ENCODE measurements at regions not wholly inside any gene's neighbourhood (a gene's known extent, or its start where the extent isn't known, plus 50 kb on each side); places are given as distances from the start of the nearest gene placed in this dataset.

- DNase-seq: no peak
Measured at GRCh38 chr4:56286763-56287162, 100.5 kb downstream of the AASDH start.

GRCh38 chr4:56283375-56283774 lies 103.9 kb downstream of the AASDH start:
- DNase-seq: no peak

- DNase-seq: no peak
Measured at GRCh38 chr4:56282004-56282403, 105.3 kb downstream of the AASDH start.

GRCh38 chr4:56276547-56276946 lies 110.7 kb downstream of the AASDH start:
- no peak for DNase-seq

GRCh38 chr4:56273391-56273790 lies 113.9 kb downstream of the AASDH start:
- no peak for DNase-seq

- DNase-seq: no peak
Measured at GRCh38 chr4:56272927-56273326, 114.4 kb downstream of the AASDH start.

GRCh38 chr4:56272003-56272402 lies 115.3 kb downstream of the AASDH start:
- no peak for DNase-seq

GRCh38 chr4:56271131-56271530 lies 116.2 kb downstream of the AASDH start:
- no peak for DNase-seq

- no peak for DNase-seq
Measured at GRCh38 chr4:56267558-56267957, 119.7 kb downstream of the AASDH start.

GRCh38 chr4:56264873-56265272 lies 122.4 kb downstream of the AASDH start:
- no peak for DNase-seq

GRCh38 chr4:56261027-56261426 lies 126.3 kb downstream of the AASDH start:
- DNase-seq: peak; percentile 73

- DNase-seq: no peak
Measured at GRCh38 chr4:56260320-56260719, 127.0 kb downstream of the AASDH start.

GRCh38 chr4:56259655-56260054 lies 127.6 kb downstream of the AASDH start:
- no peak for DNase-seq

GRCh38 chr4:56255820-56256219 lies 131.5 kb downstream of the AASDH start:
- DNase-seq: no peak

- no peak for DNase-seq
Measured at GRCh38 chr4:56253666-56254305, 133.5 kb downstream of the AASDH start.

- no peak for DNase-seq
Measured at GRCh38 chr4:56252561-56253152, 134.6 kb downstream of the AASDH start.

- DNase-seq: no peak
Measured at GRCh38 chr4:56251556-56251955, 135.7 kb downstream of the AASDH start.

GRCh38 chr4:56250776-56251175 lies 136.5 kb downstream of the AASDH start:
- no peak for DNase-seq

- DNase-seq: no peak
Measured at GRCh38 chr4:56247646-56248045, 139.6 kb downstream of the AASDH start.

- no peak for DNase-seq
Measured at GRCh38 chr4:56246233-56246610, 141.1 kb downstream of the AASDH start.

- DNase-seq: no peak
Measured at GRCh38 chr4:56245547-56246232, 141.6 kb downstream of the AASDH start.

- DNase-seq: no peak
Measured at GRCh38 chr4:56244681-56245080, 142.6 kb downstream of the AASDH start.

- no peak for DNase-seq
Measured at GRCh38 chr4:56243107-56243506, 144.2 kb downstream of the AASDH start.

GRCh38 chr4:56241500-56241899 lies 145.8 kb downstream of the AASDH start:
- no peak for DNase-seq
